ENCODE measurements at regions not wholly inside any gene's neighbourhood (a gene's known extent, or its start where the extent isn't known, plus 50 kb on each side); places are given as distances from the start of the nearest gene placed in this dataset.

DNA sequence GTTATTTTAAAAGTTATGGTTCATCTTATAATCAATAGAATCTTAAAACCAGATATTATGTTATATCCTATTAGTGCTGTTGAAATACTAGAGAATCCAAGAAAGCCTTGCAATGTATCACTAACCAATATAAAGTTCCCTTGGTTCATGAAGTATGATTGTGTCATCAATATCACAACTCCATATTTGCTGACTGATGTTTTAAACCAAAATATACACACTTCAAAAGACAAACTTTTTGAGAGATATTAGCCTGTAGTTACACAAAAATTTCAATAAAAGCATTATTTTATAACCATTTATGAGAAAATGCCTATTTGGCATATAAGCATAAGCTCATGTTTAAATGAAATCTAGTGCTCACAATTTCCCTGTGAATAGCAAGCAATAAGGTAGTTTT, 198.6 kb downstream of the CENPC start:
- TF ChIP-seq CTCF (IDR thresholded peaks at IDR 0.05; ENCODE audit: low read depth, low read length): no peak
- Histone ChIP-seq H3K36me3 (no peaks in the 10 kb centered on the region), H3K9me3 (ENCODE audit: low read depth) (no peaks in the 10 kb centered on the region), H3K4me1 (ENCODE audit: low read depth) (peaks cover 16% of the 10 kb centered on the region), H3K27me3 (no peaks in the 10 kb centered on the region), H3K27ac (no peak overlapping the region), H3K4me3 (no peak overlapping the region)
- DNase-seq (ENCODE audit: low read depth in 1 of 2, low spot score in 1 of 2): no peak

DNA sequence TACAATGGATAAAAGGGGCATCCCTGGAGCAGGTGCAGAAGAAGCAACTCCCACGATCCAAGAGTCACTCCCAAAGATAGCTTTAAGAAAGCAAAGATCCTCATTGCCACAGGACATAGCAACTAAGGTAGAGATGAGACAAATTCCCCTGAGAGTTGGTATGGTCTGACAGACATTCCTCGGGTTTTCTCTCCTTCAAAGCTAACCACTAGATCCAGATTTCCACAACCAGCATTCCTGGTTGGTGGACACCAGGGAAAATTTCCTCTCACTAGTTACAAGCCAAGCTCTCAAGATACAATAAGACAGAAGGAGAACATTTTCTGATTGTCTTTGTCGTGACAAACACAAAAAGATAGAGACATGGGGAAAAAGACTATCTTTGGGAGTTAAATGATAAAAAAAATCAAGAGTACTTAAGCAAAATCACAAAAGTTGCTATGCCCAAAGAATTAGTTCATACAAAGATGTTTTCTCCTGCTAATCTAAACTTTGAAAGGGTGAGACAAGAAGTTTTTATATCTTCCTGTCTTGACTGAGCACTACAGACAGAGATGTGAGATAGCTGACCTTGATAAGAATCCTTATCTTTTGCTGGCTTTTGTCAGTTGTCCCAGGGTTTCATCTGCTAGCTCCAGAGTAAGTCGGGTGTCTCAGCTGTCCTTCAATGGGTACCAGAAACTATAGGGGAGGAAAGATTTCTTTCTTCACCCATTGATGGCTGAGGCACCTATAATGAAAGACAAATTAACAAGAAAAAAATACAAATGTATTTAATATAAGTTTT, 200.5 kb downstream of the CENPC start:
- no peak for DNase-seq (ENCODE audit: low read depth in 1 of 2, low spot score in 1 of 2)
- peaks cover 16% of the 10 kb centered on the region for H3K4me1 ChIP-seq (ENCODE audit: low read depth)
- TF ChIP-seq CTCF (IDR thresholded peaks at IDR 0.05; ENCODE audit: low read depth, low read length): no peak
- H3K9me3 ChIP-seq (ENCODE audit: low read depth): no peaks in the 10 kb centered on the region
- no peak overlapping the region for H3K27ac ChIP-seq
- no peaks in the 10 kb centered on the region for H3K36me3 ChIP-seq
- no peak overlapping the region for H3K4me3 ChIP-seq
- H3K27me3 ChIP-seq: no peaks in the 10 kb centered on the region

- Histone ChIP-seq H3K27ac (no peak overlapping the region), H3K9me3 (ENCODE audit: low read depth) (no peaks in the 10 kb centered on the region), H3K36me3 (no peaks in the 10 kb centered on the region), H3K4me3 (no peak overlapping the region), H3K27me3 (no peaks in the 10 kb centered on the region), H3K4me1 (ENCODE audit: low read depth) (peaks cover 16% of the 10 kb centered on the region)
- DNase-seq (ENCODE audit: low read depth in 1 of 2, low spot score in 1 of 2): no peak
- TF ChIP-seq CTCF (IDR thresholded peaks at IDR 0.05; ENCODE audit: low read depth, low read length): no peak
Measured at GRCh38 chr4:67343199-67343598, 202.1 kb downstream of the CENPC start.

DNA sequence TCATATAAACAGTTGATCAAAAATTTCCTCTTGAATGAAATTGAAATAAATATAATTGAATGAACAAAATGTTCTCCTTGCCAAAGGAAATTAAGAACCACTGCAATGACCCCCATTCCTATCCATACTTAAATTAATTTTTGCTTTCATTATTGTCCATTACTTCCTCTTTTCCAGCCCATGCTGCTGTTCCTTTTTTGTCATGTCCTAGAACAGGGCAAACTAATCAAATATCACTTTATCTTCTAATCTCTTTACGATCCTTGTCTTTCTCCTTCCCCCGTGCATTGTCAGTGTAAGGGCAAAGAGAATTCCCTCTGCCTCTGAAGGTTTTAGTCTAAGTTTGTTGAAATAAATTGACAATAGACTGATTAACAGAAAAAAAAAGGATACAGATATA, 203.0 kb downstream of the CENPC start:
- H3K27ac ChIP-seq: no peak overlapping the region

DNA sequence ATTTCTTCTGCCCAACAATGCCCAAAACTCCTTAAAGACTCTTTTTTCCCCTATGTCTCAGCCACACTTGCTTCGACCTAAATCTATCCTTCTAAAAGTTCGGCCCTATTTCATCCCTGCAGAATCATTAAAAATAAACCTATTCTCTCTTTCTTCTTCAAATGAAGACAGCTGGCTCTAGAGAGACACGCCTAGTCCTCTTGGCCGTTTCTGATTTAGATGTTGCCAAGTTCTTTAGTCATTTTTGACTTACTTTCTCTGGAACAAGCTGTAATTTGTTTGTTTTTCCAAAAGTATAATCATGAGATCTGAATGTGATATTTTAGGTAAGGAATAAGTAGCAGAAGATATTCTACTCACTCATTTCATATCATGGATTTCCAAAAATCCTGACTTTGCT, 211.6 kb downstream of the CENPC start:
- Histone ChIP-seq H3K27ac (no peak overlapping the region), H3K4me1 (ENCODE audit: low read depth) (no peaks in the 10 kb centered on the region), H3K36me3 (no peaks in the 10 kb centered on the region), H3K9me3 (ENCODE audit: low read depth) (no peaks in the 10 kb centered on the region), H3K27me3 (no peaks in the 10 kb centered on the region), H3K4me3 (no peak overlapping the region)
- DNase-seq (ENCODE audit: low read depth in 1 of 2, low spot score in 1 of 2): no peak
- no peak for TF ChIP-seq CTCF (IDR thresholded peaks at IDR 0.05; ENCODE audit: low read depth, low read length)

More for the DNA sequence above, 203.0 kb downstream of the CENPC start:
- Histone ChIP-seq H3K9me3 (ENCODE audit: low read depth) (no peaks in the 10 kb centered on the region), H3K4me1 (ENCODE audit: low read depth) (peaks cover 16% of the 10 kb centered on the region), H3K36me3 (no peaks in the 10 kb centered on the region), H3K27me3 (no peaks in the 10 kb centered on the region), H3K4me3 (no peak overlapping the region)
- TF ChIP-seq CTCF (IDR thresholded peaks at IDR 0.05; ENCODE audit: low read depth, low read length): no peak
- DNase-seq (ENCODE audit: low read depth in 1 of 2, low spot score in 1 of 2): no peak
